WTC11 (cell line): ENCODE measurements at regions not wholly inside any gene's neighbourhood (a gene's known extent, or its start where the extent isn't known, plus 50 kb on each side); places are given as distances from the start of the nearest gene placed in this dataset.

Experiments used
- ATAC-seq: fragments of 200-7000 bp; cut with Tn5 transposase; 2 replicates; pipeline ENCODE4 v1.10.0; 2021; ENCODE audit warnings: mild to moderate bottlenecking, moderate library complexity
- CTCF ChIA-PET: fragments of 300-600 bp; sonication (Branson Sonifier 250); formaldehyde crosslinking; loops from one replicate; lab custom pipeline; 2021; ENCODE audit warnings: antibody characterized with exemption; lab: Charles Lee
- POLR2A ChIA-PET: fragments of 350-600 bp; sonication (Branson Sonifier 250); formaldehyde crosslinking; loops from one replicate; lab custom pipeline; 2021; ENCODE audit warnings: antibody characterized with exemption; lab: Charles Lee
- DNase-seq: peaks from one replicate; pipeline ENCODE4 v3.0.0; 2021; ENCODE audit warnings: low spot score
- H3K27ac Mint-ChIP-seq: 2 replicates; pipeline ENCODE4 v1.8.0; 2021; ENCODE audit warnings: mixed read lengths
- H3K27me3 Mint-ChIP-seq: 2 replicates; pipeline ENCODE4 v1.8.0; 2021; ENCODE audit warnings: low read depth, mild to moderate bottlenecking, moderate library complexity, mixed read lengths
- H3K36me3 Mint-ChIP-seq: 2 replicates; pipeline ENCODE4 v1.8.0; 2021; ENCODE audit warnings: mixed read lengths
- H3K4me1 Mint-ChIP-seq: 2 replicates; pipeline ENCODE4 v1.8.0; 2022; ENCODE audit warnings: mixed read lengths
- H3K4me3 Mint-ChIP-seq: 2 replicates; pipeline ENCODE4 v1.8.0; 2021; ENCODE audit warnings: mild to moderate bottlenecking, moderate library complexity, mixed read lengths
- H3K9me3 Mint-ChIP-seq: 2 replicates; pipeline ENCODE4 v1.8.0; 2021; ENCODE audit warnings: mixed read lengths
- AR ChIP-seq: fragments of 250-450 bp; sonication (Bioruptor Pico); IDR thresholded peaks from 2 replicates; pipeline ENCODE4 v1.9.0; 2021; ENCODE audit warnings: mild to moderate bottlenecking
- ATF3 ChIP-seq: sonication (generic); formaldehyde crosslinking; conservative IDR thresholded peaks from 2 replicates; pipeline ENCODE4 v1.8.1; 2022; ENCODE audit warnings: mild to moderate bottlenecking, missing genetic modification reagents
- GRHL2 ChIP-seq: fragments of 250-450 bp; sonication (Bioruptor Pico); IDR thresholded peaks from 2 replicates; pipeline ENCODE4 v1.8.0; 2022; ENCODE audit warnings: mild to moderate bottlenecking, moderate library complexity; ENCODE audit not compliant: insufficient replicate concordance, severe bottlenecking
- HMGA2 ChIP-seq: fragments of 250-450 bp; sonication (Bioruptor Pico); IDR thresholded peaks from 2 replicates; pipeline ENCODE4 v1.4.0; 2021; ENCODE audit warnings: mild to moderate bottlenecking, moderate library complexity
- JAZF1 ChIP-seq: fragments of 250-450 bp; sonication (Bioruptor Pico); IDR thresholded peaks from 2 replicates; pipeline ENCODE4 v1.9.0; 2021; ENCODE audit warnings: moderate library complexity, mild to moderate bottlenecking, inconsistent platforms
- NFYB ChIP-seq: sonication (generic); formaldehyde crosslinking; conservative IDR thresholded peaks from 2 replicates; pipeline ENCODE4 v1.8.0; 2022; ENCODE audit warnings: low read depth, missing genetic modification reagents
- NR1H2 ChIP-seq: sonication (generic); formaldehyde crosslinking; IDR thresholded peaks from 2 replicates; pipeline ENCODE4 v1.9.0; 2021; ENCODE audit warnings: mild to moderate bottlenecking, moderate library complexity, missing genetic modification reagents
- NR2C2 ChIP-seq: sonication (generic); formaldehyde crosslinking; IDR thresholded peaks from 2 replicates; pipeline ENCODE4 v1.8.0; 2022; ENCODE audit warnings: mild to moderate bottlenecking, missing genetic modification reagents
- NR3C1 ChIP-seq: sonication (generic); formaldehyde crosslinking; conservative IDR thresholded peaks from 2 replicates; pipeline ENCODE4 v1.8.1; 2023; ENCODE audit warnings: low read depth, mild to moderate bottlenecking, missing genetic modification reagents
- PRDM15 ChIP-seq: sonication (generic); formaldehyde crosslinking; IDR thresholded peaks from 2 replicates; pipeline ENCODE4 v1.8.0; 2022; ENCODE audit warnings: missing genetic modification reagents
- RORB ChIP-seq: fragments of 250-450 bp; sonication (Bioruptor Pico); IDR thresholded peaks from 2 replicates; pipeline ENCODE4 v1.9.0; 2021; ENCODE audit warnings: mild to moderate bottlenecking
- USF1 ChIP-seq: sonication (generic); formaldehyde crosslinking; IDR thresholded peaks from 2 replicates; pipeline ENCODE4 v1.8.0; 2022; ENCODE audit warnings: mild to moderate bottlenecking, missing genetic modification reagents
- ZBTB21 ChIP-seq: sonication (generic); formaldehyde crosslinking; IDR thresholded peaks from 2 replicates; pipeline ENCODE4 v1.8.1; 2023; ENCODE audit warnings: mild to moderate bottlenecking, missing genetic modification reagents, borderline replicate concordance
- ZNF317 ChIP-seq: sonication (generic); formaldehyde crosslinking; IDR thresholded peaks from 2 replicates; pipeline ENCODE4 v1.8.1; 2023; ENCODE audit warnings: low read depth, mild to moderate bottlenecking, moderate library complexity, missing genetic modification reagents, borderline replicate concordance
- ZNF396 ChIP-seq: fragments of 250-450 bp; sonication (Bioruptor Pico); IDR thresholded peaks from 2 replicates; pipeline ENCODE4 v1.8.0; 2021; ENCODE audit warnings: mild to moderate bottlenecking, moderate library complexity, borderline replicate concordance
- ZNF423 ChIP-seq: fragments of 250-450 bp; sonication (Bioruptor Pico); IDR thresholded peaks from 2 replicates; pipeline ENCODE4 v2.1.2; 2022; ENCODE audit warnings: mild to moderate bottlenecking, moderate library complexity
- ZNF532 ChIP-seq: fragments of 250-450 bp; sonication (Bioruptor Pico); IDR thresholded peaks from 2 replicates; pipeline ENCODE4 v1.9.0; 2021; ENCODE audit warnings: mild to moderate bottlenecking, borderline replicate concordance
- TF ChIP-seq, protein P1 (sequence below): sonication (generic); formaldehyde crosslinking; IDR thresholded peaks from 2 replicates; pipeline ENCODE4 v1.8.1; 2023; ENCODE audit warnings: mild to moderate bottlenecking, missing genetic modification reagents, moderate library complexity
- TF ChIP-seq, protein P2 (sequence below): sonication (generic); formaldehyde crosslinking; IDR thresholded peaks from 2 replicates; pipeline ENCODE4 v1.8.0; 2022; ENCODE audit warnings: mild to moderate bottlenecking, missing genetic modification reagents
- TF ChIP-seq, protein P3 (sequence below): fragments of 200-600 bp; IDR thresholded peaks from 2 replicates; pipeline ENCODE4 v1.8.0; 2022; ENCODE audit warnings: antibody characterized with exemption

DNA sequence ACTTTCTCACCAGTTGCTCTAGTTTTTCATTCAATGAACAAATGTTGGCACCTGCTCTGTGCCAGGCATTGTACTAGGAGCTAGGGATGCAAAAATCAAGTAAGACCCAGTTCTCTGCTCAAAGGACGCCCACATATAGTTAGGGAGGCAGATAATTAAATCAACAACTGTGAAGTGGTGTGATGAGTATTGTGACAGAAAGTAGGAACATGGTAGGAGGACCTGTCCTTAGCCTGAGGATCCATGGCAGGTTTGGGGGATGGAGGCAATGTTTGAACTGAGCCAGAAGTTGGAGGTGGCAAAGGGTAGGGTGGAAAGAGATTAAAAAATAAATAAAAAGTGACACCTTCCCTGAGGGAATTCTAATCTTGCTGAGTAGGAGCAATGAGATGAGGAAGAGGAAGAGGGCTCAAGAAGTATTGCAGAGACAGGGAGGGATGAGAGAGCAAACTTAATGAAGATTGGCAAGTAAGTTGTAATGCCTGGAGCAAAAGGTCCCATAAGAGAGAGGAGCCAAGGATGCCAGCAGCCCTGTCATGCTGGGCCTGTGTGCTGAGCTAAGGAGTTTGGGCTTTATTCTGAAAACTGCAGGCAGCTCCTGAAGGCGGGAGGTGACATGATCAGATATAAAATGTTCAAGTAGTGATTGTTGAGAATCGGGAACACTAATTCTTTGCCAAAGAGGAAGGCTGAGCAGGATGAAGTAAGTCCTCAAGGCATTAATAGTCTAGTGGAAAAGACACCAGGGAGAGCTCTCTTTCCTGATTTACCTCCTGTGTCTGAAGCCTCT is 184.3 kb upstream of the PPP2R3A start:
- TF ChIP-seq NR3C1 = no peak
- TF ChIP-seq, protein P1, sequence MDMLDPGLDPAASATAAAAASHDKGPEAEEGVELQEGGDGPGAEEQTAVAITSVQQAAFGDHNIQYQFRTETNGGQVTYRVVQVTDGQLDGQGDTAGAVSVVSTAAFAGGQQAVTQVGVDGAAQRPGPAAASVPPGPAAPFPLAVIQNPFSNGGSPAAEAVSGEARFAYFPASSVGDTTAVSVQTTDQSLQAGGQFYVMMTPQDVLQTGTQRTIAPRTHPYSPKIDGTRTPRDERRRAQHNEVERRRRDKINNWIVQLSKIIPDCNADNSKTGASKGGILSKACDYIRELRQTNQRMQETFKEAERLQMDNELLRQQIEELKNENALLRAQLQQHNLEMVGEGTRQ = no peak
- no peak for TF ChIP-seq ZNF532 (CRISPR knock-in tag)
- TF ChIP-seq, protein P2, sequence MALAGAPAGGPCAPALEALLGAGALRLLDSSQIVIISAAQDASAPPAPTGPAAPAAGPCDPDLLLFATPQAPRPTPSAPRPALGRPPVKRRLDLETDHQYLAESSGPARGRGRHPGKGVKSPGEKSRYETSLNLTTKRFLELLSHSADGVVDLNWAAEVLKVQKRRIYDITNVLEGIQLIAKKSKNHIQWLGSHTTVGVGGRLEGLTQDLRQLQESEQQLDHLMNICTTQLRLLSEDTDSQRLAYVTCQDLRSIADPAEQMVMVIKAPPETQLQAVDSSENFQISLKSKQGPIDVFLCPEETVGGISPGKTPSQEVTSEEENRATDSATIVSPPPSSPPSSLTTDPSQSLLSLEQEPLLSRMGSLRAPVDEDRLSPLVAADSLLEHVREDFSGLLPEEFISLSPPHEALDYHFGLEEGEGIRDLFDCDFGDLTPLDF (CRISPR knock-in tag) = no peak
- TF ChIP-seq ZNF423 (CRISPR knock-in tag) = no peak
- no peak for TF ChIP-seq ATF3 (CRISPR knock-in tag)
- no peak for TF ChIP-seq HMGA2 (CRISPR knock-in tag)
- TF ChIP-seq NR2C2 (CRISPR knock-in tag) = no peak
- no peak for TF ChIP-seq AR
- TF ChIP-seq NFYB (CRISPR knock-in tag) = no peak
- no peak for TF ChIP-seq ZNF396 (CRISPR knock-in tag)
- no peak for TF ChIP-seq RORB (CRISPR knock-in tag)
- no peak for TF ChIP-seq NR1H2 (CRISPR knock-in tag)
- no peak for TF ChIP-seq GRHL2
- TF ChIP-seq ZNF317 (CRISPR knock-in tag) = no peak
- TF ChIP-seq ZBTB21 (CRISPR knock-in tag) = no peak
- TF ChIP-seq JAZF1 (CRISPR knock-in tag) = no peak
- TF ChIP-seq PRDM15 (CRISPR knock-in tag) = no peak
- TF ChIP-seq, protein P3, sequence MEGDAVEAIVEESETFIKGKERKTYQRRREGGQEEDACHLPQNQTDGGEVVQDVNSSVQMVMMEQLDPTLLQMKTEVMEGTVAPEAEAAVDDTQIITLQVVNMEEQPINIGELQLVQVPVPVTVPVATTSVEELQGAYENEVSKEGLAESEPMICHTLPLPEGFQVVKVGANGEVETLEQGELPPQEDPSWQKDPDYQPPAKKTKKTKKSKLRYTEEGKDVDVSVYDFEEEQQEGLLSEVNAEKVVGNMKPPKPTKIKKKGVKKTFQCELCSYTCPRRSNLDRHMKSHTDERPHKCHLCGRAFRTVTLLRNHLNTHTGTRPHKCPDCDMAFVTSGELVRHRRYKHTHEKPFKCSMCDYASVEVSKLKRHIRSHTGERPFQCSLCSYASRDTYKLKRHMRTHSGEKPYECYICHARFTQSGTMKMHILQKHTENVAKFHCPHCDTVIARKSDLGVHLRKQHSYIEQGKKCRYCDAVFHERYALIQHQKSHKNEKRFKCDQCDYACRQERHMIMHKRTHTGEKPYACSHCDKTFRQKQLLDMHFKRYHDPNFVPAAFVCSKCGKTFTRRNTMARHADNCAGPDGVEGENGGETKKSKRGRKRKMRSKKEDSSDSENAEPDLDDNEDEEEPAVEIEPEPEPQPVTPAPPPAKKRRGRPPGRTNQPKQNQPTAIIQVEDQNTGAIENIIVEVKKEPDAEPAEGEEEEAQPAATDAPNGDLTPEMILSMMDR = no peak
- TF ChIP-seq USF1 (CRISPR knock-in tag) = no peak
- H3K27ac Mint-ChIP-seq = no peak overlapping the region
- ChIA-PET CTCF (no interaction called here), POLR2A (no interaction called here)
- no peaks in the 10 kb centered on the region for H3K4me1 Mint-ChIP-seq
- H3K4me3 Mint-ChIP-seq = no peak overlapping the region
- ATAC-seq = no peak
- no peak for DNase-seq
- H3K27me3 Mint-ChIP-seq = no peaks in the 10 kb centered on the region; the same call in 1 of the 2 replicates
- H3K9me3 Mint-ChIP-seq = peaks cover 8% of the 10 kb centered on the region
- no peaks in the 10 kb centered on the region for H3K36me3 Mint-ChIP-seq
